GM19467 (cell line): ENCODE measurements at regions not wholly inside any gene's neighbourhood (a gene's known extent, or its start where the extent isn't known, plus 50 kb on each side); places are given as distances from the start of the nearest gene placed in this dataset.
"Not testable (repeated sequence)": the region's sequence is repeated elsewhere in the genome, so short reads cannot be mapped to it uniquely, and the experiment has no call there.

Experiments used
- ATAC-seq: cut with Tn5 transposase; IDR thresholded peaks from one replicate; pipeline ENCODE4 v1.9.1; 2021; ENCODE audit warnings: mild to moderate bottlenecking, moderate library complexity; ENCODE audit not compliant: unreplicated experiment

- ATAC-seq: no peak
Measured at GRCh38 chr6:145073811-145074210, 661.5 kb downstream of the EPM2A start.

DNA sequence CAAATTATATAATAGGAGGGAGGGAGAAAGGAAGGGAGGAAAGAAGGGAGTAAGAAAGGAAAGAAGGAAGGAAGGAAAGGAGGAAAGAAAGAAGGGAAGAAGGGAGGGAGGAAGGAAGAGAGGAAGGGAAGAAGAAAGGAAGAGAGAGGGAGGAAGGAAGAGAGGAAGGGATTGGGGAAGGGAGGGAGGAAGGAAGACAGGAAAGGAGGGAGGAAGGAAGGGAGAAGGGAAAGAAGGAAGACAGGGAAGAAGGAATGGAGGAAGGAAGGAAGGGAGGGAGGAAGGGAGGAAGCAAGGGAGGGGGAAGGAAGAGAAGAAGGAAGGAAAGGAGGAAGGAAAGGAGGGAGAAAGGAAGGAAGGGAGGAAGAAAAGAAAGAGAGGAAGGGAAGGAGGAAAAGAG is 660.5 kb downstream of the EPM2A start:
- ATAC-seq: no peak

- ATAC-seq: no peak
Measured at GRCh38 chr6:145075425-145075824, 659.9 kb downstream of the EPM2A start.

DNA sequence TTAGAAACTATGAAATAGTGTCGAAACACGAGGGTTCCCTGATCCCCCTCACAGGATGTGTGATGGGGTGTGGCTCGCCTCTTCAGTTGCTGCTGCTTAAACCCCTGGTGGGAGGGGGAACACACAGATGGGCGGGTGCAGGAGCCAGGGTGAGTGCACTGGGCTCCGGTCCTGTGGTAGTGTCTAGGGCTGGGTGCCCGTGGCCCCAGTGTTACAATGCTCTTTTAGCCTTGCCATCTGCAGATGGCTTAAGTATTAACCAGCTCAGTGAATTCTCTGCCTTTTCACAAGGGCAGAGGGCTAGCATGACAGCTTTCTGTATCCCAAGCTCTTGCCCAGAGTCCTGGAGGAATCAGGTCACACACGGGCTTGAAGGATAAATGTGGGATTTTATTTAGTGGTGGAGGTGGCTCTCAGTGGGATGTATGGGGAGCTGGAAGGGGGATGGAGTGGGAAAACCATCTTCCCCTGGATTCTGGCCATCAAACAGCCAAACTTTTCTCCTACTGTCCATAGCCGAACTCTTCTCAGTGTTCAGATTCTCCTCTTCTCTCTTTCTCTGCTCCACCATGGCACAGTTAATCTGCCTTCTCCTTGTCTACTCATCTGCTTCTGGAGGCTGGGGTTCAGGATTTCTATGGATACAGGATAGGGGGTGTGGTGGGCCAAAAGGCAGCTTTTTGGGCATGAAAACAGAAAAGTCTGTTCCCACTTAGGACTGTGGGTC is 659.0 kb downstream of the EPM2A start:
- ATAC-seq: no peak

DNA sequence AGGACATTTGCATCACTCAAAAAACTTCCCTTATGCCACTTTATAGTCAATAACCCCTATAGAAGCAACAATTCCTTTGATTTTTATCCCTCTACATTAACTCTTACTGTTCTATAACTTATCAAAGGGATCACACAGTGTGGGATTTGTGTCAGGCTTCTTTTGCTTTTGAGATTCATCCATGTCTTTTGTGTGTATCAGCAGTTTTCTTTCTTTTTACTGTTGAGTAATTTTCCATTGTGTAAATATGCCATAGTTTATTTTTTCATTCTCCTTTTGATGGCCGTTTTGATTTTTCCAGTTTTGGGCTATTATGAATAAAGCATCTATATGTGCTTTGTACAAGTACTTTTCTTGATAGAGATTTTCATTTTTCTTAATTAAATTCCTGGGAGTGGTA is 657.9 kb downstream of the EPM2A start:
- no peak for ATAC-seq

GRCh38 chr6:145080651-145081050 is 654.7 kb downstream of the EPM2A start:
- no peak for ATAC-seq

- ATAC-seq: no peak
Measured at GRCh38 chr6:145081677-145082076, 653.6 kb downstream of the EPM2A start.

GRCh38 chr6:145082359-145082758 is 653.0 kb downstream of the EPM2A start:
- ATAC-seq: no peak

DNA sequence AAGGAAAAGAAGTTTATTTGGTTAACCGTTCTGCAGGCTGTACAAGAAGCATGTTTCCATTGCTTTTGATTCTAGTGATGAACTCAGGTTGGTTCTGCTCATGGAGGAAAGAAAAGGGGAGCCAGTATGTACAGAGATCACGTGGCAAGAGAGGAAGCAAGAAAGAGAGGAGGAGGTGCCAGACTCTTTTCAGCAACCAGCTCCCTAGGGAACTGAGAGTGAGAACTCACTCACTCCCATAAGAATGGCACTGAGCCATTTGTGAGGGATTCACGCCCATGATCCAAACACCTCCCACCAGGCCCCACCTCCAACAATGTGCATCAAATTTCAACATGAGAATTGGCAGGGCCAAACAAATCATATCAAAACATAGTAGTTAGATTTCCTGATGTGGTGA is 649.1 kb downstream of the EPM2A start:
- ATAC-seq: no peak

GRCh38 chr6:145087034-145087433 is 648.3 kb downstream of the EPM2A start:
- no peak for ATAC-seq

DNA sequence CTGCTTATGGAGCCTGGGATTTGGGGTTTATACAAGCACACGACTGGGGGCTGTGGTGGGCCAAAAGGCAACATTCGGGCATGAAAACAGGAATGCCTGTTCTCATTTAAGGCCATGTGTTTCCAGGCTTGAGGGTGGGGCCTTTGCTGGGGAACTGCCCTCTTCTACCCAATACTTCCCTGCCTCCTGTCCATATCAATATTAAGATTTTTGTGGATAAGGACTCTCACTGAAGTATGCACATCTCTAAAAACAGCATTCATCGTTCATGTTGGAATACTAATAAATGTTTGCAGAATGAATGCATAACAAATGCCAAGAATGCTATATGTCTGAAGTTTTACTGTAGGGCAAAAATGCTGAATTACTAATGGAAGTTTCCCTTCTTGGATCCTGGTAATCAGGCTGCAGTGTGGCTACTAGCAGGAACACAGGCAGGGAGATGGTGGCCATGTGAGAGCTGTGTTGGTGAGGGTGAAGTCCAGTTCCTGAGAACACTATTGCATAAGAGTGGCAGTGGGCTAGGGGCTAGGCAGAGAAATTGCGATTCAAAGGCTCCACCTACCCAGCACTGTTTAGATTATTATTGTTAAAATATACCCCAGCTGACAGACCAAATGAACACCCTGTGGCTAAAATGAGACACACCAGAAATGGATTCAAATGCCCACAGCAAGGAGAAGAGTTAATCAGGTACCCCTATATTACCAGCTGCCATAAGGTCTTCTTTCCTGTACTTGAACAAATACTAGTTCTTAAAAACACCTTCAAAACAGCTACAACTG is 644.3 kb downstream of the EPM2A start:
- no peak for ATAC-seq

- ATAC-seq: no peak
Measured at GRCh38 chr6:145091586-145092142, 643.7 kb downstream of the EPM2A start.

- ATAC-seq: no peak
Measured at GRCh38 chr6:145092554-145092953, 642.8 kb downstream of the EPM2A start.

DNA sequence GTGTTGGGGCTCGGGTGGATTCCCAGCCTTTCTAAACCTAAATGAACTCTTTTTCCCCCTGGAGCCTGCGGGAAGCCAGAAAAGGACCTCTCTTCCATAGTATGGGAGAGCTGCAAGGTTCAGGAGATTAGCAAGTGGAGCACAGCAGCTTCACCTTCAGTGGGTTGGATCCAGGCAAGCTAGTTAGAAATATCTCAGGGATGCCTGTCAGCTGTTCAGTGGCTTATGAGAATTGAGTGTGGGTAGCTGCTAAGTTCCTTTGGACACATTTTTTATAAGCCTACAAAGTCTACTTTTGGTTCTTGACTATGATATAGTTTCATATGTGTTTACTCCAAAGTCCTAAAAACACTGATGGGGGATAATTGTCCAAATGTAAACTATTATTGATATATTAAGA is 642.1 kb downstream of the EPM2A start:
- ATAC-seq: no peak

DNA sequence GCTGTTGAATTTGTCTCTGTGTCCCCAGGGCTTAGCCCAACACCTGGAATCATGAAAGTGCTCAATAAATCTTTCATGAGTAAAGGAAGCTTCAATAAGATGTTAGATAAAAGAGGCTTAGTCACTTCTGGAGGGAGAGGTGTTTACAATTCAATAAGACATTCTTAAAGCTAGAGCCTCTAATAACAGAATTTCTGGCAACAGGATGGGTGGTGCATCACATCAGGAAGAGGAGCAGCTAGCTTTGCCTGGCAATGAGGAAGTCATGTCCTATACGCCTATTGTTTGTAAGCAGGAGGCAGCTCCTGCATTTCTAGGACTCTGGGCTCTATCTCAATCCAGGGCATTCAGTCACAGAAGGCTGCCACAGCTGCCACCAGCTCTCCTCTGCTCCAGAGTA is 638.5 kb downstream of the EPM2A start:
- no peak for ATAC-seq

DNA sequence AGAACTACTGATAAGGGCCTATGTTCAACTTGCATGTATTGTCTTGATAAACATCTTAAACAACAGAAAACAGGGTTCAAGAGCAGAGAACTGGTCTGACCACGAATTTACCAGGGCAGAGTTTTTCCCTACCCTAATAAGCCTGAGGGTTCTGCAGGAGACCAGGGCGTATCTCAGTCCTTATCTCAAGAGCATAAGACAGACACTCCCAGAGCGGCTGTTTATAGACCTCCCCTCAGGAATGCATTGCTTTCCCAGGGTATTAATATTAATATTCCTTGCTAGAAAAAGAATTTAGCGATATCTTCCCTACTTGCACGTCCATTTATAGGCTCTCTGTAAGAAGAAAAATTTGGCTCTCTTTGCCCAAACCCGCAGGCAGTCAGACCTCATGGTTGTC is 637.2 kb downstream of the EPM2A start:
- not testable (repeated sequence) for ATAC-seq

DNA sequence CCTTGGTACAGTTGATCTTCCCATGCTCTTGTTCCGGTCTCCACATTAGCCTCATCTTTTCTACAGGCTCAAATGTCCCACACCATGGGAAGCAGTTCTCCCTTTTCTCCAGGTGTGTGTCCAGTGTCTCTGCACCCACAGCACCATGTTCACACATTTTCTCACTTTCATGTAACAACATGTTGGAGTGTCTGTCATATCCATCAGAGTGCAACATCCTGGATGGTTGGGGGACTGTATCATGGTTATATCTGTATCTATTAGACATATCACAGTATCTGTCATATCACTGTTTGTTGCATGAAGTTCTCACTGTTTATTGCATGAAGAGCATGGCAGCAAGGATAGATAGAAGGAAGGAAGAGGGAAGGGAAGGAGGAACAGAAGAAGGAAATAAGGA is 635.6 kb downstream of the EPM2A start:
- no peak for ATAC-seq

DNA sequence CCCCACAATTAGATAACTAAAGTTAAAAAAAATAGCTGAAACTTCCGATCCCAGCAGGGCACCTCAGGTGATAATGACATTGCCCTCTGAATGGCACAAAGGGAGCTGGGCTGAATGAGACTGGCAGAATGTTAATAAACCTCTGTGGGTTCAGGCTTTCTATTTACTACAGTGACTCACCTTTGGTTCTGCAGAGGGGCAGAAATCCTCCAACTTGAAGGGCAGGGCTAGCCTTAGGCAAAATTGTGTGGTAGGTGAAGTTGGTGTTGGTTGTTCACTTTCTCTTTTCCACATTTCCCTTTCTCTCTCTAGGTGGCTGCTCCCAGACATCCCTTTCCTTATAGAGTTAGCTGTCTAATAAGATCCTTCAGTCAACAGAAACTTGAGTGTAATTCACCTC is 625.2 kb downstream of the EPM2A start:
- no peak for ATAC-seq

GRCh38 chr6:145111407-145111806 is 623.9 kb downstream of the EPM2A start:
- not testable (repeated sequence) for ATAC-seq

GRCh38 chr6:145112711-145113148 is 622.6 kb downstream of the EPM2A start:
- ATAC-seq: no peak

GRCh38 chr6:145115638-145116037 is 619.7 kb downstream of the EPM2A start:
- ATAC-seq: no peak

DNA sequence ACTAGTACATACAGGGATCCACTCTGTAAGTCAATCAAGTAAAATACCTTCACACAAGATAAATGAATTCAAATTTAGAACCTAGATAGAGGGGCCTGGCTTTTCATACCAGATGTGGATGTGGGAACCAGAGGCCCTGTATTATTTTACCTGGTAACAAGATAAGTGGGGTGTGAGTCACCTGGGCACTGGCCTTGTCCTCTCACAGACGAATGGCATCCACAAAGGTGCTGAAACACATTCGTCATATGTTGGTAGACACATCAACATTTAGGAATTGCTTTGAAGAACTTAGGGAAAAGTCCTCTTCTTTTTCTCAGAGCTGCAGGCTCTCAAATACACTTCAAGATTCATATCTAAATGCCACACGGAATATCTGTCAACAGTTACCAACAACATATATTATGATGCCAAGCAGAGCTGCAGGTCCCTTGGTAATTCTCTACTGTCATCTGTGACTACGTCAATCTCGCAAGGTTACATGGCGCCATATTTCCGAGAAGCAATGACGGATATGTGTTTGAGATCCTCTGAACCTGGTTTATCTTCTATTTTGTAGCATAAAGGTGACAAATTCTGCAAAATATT is 618.6 kb downstream of the EPM2A start:
- ATAC-seq: no peak
